HG02885 (cell line): ENCODE measurements at regions not wholly inside any gene's neighbourhood (a gene's known extent, or its start where the extent isn't known, plus 50 kb on each side); places are given as distances from the start of the nearest gene placed in this dataset.

ENCODE experiments used
- ATAC-seq: cut with Tn5 transposase; IDR thresholded peaks from one replicate; pipeline ENCODE4 v1.9.1; 2021; ENCODE audit warnings: mild to moderate bottlenecking; ENCODE audit not compliant: unreplicated experiment, poor library complexity

- ATAC-seq: no peak
These were observed 546.1 kb downstream of the NR2F1-AS1 start for GRCh38 chr5:93034621-93035590.

GRCh38 chr5:93022796-93023447 is 558.1 kb downstream of the NR2F1-AS1 start:
- ATAC-seq: no peak

DNA sequence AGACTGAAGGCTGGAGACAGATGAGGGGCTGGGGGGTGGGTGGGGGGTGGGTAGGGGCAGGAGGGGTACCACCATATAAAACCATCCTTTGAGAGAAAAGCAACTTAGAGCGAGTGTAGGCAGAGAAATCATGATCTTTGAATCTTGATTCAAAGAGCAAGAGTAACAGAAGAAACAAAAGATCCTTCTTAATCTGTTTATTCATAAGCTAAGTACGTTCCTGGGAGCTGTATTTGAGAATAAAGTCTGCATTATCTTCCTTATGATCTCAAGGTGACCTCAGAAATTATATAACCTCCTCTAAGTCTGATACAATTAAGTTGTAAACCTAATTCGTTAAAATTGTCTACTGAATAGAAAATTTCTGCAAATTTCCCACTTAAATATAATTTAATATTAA is 558.8 kb downstream of the NR2F1-AS1 start:
- no peak for ATAC-seq

DNA sequence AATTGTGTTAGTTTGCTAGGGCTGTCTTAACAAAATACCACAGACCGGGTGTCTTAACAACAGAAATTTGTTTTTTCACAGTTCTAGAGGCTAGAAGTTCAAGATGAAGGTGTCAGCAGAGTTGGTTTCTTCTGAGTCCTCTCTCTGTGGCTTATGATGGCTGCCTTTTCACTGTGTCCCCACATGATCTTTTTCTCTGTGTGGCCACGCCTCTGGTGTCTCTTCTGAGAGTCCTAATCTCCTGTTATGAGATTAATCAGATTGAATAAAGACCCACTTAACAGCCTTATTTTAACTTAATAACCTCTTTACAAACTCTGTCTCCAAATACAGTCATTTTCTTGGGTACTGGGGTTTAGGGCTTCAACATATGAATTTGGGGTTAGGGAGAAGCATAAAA is 561.1 kb downstream of the NR2F1-AS1 start:
- no peak for ATAC-seq

DNA sequence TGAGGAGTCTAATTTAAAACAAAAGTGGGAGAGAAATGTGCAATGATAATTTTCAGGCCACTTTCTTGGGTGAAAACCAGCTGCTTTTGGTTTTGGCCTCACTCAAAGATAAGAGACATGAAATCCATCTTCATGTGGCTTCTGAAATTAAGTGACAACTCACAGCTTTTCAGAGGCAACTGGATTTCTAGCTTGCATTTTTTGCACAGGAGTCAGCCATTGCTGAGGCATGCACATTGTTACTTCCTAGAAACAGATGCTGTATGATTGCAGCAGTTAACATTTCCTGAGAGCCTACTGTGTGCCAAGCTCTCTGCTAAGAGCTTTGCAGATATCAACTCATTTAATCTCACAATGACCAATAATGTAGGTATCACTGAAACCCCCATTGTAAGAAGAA is 562.6 kb downstream of the NR2F1-AS1 start:
- ATAC-seq: no peak

GRCh38 chr5:93017849-93018248 is 563.2 kb downstream of the NR2F1-AS1 start:
- ATAC-seq: no peak

GRCh38 chr5:93017376-93017775 is 563.6 kb downstream of the NR2F1-AS1 start:
- ATAC-seq: no peak

DNA sequence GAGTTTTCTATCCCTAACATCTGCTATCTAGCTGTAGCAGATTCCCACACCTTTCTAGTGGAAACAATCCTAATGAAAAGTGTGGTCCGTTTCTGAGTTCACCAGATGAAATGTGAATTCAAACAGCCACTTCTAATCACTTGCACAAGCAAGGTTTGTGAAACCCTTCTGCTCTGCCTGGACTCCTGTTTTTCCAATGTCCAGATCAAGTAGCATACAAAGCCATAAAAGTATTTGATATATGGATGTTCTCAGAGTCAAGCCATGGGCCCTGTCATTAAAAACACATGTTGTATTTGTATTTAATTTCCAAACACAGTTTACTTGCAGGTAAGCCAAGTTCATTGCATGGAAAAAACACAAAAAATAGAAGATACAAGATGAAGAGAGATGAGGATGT is 570.4 kb downstream of the NR2F1-AS1 start:
- ATAC-seq: no peak

- no peak for ATAC-seq
These were observed 571.0 kb downstream of the NR2F1-AS1 start for GRCh38 chr5:93010037-93010436.

- no peak for ATAC-seq
These were observed 572.4 kb downstream of the NR2F1-AS1 start for GRCh38 chr5:93008502-93009207.

DNA sequence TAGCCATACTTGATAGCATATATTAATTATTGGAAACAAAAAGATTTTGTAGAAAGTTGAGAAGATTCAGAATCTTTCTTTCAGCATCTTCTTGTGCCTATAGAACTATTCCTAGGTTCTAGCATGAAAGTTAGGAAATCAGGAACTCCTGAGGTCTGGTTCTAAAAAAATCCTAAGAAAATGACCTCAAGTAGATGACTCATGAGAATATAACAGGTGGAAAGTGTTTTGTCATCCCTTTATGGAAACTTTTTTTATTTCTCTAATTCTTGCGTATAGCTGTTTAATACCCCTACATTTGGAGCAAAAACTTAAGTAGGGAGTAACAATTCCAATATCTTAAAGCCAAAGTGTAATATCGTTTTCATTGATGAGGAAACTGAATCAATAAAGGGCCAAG is 574.1 kb downstream of the NR2F1-AS1 start:
- no peak for ATAC-seq

GRCh38 chr5:92998456-92998855 is 582.6 kb downstream of the NR2F1-AS1 start:
- no peak for ATAC-seq

GRCh38 chr5:92994392-92994791 is 586.6 kb downstream of the NR2F1-AS1 start:
- ATAC-seq: no peak

- ATAC-seq: no peak
These were observed 588.9 kb downstream of the NR2F1-AS1 start for GRCh38 chr5:92992073-92992472.

GRCh38 chr5:92991581-92992067 is 589.4 kb downstream of the NR2F1-AS1 start:
- no peak for ATAC-seq

DNA sequence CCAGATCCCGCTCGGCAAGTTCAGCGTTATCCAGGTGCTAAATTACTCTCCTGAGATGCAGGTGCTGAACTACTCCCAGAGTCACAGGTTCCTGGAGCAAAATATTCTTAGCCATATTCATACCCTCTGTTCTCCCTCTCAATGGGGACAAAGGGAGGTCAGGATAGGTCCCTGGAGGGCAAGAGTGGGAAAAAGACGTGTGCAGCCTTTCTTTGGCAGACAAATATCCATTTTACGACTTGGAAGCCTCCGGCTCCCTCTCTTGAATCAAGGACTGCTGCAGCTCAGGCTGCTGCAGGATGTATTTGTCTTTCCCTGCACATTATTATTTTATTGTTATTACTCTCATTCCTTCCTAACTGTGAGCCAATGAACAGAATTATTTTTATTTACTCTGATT is 590.2 kb downstream of the NR2F1-AS1 start:
- ATAC-seq: no peak

- ATAC-seq: no peak
These were observed 600.0 kb downstream of the NR2F1-AS1 start for GRCh38 chr5:92981001-92981400.

GRCh38 chr5:92980491-92980890 is 600.5 kb downstream of the NR2F1-AS1 start:
- ATAC-seq: no peak

DNA sequence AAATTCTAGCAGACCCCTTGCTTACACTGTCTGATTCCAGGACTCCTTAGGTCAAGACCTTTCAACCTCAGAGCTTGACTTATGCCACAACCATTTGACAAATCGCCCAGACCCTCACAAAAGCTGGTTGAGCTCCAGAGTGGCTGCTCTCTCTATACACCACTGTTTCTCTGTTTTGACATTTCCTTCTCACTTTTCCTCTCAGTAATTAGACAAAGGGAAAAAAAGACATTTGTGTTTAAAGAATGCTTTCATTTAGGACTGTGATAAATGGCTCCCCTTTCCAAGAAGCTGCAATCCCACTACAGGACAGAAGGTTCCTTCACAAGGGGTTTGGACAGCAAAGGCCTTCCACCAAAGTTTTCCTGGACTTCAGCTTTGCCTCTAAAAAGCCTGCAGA is 601.3 kb downstream of the NR2F1-AS1 start:
- ATAC-seq: no peak

DNA sequence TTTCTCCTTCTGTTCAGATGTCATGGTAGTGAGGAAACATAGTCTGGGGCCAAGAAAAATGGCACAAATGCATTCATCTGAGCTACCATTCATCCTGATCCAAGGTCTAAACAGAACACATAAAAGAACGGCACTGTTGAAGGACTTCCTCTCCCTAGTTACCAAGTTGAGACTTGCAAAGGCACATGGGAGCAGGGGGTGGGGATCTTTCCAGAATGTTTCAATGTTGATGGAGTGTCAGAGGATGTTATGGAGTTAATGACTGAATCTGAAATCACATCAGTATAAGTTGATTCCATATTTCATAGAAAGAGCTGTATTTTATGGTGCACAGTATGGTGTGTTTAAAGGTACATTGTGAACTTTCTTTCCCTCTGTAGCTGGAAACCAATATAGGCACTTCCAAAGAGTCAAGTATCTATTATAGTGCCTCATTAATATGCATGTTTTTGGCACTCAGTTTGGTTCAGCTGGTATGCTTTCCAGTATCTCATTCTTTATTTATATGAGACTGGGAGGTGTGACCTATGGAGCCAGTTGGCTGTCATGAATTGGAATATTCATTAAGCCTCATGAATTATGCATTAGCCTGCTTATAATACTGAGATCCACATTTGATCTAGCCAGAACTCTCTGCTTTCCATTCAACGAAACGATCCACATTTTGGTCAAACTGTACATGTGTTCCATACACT is 603.0 kb downstream of the NR2F1-AS1 start:
- no peak for ATAC-seq
